ENCODE measurements at regions not wholly inside any gene's neighbourhood (a gene's known extent, or its start where the extent isn't known, plus 50 kb on each side); places are given as distances from the start of the nearest gene placed in this dataset.
"Not testable (repeated sequence)": the region's sequence is repeated elsewhere in the genome, so short reads cannot be mapped to it uniquely, and the experiment has no call there.

DNA sequence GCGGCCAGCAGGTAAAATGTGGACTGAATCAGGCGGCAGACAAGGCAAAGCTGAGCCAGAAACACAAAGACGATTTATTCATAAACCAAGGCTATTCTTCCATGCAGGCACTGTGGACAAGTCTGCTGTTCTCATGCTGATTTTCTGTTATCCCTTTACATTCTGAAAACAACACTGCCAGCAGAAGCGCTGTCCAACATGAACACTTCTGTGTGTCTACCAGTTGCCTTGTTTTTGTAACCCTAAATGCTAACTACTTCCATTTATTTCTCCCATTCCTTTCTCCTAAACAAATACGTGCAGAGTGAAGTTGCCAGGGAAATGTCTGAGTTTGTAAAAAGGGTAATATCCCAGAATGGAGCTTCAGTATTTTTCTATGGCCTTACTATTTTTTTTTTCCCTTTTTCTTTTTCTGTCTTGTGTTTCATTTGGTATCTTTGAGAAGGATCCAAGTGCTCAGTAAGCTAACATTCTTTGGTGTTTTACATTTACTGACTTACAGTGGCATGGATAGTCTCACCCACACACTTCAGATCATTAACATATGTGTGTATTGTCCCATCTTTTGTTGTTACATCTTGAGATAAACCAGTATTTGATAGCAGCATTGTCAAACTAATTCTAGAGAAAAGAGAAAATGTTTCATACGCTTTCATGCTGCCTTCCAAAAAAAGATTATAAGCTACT is 1308.9 kb upstream of the MAP3K7 start:
- DNase-seq (ENCODE audit: low spot score), result no peak

DNA sequence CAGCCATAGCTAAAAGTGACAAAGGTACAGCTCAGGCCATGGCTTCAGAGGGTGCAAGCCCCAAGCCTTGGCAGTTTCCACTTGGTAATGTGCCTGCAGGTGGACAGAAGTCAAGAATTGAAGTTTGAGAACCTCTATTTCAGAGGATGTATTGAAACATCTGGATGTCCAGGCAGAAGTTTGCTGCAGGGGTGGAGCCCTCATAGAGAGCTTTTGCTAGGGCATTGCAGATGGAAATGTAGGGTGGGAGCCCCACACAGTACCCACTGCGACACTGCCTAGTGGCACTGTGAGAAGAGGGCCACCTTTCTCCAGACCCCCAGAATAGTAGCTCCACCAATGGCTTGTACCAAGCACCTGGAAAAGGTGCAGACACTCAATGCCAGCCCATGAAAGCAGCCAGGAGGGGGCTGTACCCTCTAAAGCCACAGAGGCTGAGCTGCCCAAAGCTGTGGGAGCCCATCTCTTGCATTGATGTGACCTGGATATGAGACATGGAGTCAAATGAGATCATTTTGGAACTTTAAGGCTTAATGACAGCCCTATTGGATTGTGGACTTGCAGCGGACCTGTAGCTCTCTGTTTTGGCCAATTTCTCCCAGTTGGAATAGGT is 1299.4 kb upstream of the MAP3K7 start:
- no peak for DNase-seq (ENCODE audit: low spot score)

DNA sequence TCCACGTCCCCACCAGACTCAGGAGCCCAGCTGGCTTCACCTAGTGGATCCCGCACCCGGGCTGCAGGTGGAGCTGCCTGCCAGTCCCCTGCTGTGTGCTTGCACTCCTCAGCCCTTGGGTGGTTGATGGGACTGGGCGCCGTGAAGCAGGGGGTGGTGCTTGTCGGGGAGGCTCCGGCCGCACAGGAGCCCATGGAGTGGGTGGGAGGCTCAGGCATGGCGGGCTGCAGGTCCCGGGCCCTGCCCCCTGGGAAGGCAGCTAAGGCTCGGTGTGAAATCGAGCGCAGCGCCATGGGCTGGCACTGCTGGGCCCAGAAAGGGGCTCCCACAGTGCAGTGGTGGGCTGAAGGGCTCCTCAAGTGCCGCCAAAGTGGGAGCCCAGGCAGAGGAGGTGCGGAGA is 1294.9 kb upstream of the MAP3K7 start:
- DNase-seq (ENCODE audit: low spot score), result not testable (repeated sequence)

DNA sequence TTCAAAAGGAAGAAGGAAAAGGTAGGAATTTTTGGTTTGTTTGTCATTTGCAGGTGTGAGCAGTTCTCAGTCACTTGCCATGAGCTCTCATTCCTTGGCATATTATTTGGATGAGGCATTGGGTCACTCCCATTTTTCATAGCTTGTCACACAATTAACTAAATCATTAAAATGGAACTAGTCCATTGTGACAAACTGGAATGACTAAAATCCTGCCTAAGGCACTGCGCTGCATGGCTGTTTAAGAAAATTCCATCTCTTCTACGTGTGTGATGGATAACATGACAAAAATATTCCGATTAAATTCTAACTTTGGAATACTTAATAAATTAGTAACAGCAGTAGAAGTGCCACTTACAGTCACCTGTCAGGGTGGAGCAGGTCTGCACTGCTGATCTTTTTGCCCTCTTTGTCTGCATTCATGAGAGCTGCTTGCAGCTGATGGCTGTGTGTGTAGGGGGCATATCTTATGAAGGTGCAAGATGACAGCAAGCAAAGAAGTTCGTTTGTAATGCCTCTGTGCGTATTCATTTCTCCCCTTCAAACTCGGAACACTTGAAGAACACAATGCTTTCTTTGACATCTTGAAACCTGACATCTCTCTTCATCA is 1292.6 kb upstream of the MAP3K7 start:
- no peak for DNase-seq (ENCODE audit: low spot score)

DNA sequence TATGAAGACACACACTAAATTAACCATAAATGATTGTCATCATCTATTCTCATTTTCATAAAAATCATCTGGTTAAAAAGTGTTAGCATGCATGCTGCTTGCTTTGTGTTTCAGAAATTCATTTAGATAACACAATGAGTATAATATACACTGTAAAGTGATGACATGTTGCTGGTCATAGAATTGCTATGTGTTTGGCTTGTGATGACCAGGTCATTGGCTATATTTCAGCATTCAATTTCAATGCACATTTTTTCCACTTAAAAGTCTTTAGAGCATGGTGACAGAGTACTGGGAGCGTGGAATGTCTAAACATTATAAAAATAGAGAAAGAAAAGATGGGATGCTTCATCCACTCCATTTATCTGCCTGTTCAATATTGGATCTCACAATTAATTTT is 1291.1 kb upstream of the MAP3K7 start:
- no peak for DNase-seq (ENCODE audit: low spot score)

DNA sequence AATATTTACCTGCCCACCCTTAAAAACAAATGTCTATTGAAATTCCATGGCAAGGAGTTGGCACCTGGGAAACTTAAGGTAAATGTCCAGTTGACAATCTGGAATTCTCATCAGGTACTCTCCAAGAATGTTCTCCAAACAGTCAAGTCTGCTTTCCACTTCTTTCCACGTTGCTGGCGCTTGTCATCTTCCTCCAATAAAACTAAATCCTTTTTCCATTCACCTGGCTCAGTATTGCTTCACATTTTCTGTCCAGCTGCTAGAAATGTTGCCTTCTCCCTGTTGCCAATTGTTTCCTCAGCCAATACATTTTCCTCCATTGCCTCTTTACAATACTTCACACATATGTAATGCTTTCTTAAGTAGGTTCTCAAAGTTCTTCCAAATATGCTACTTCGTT is 1288.1 kb upstream of the MAP3K7 start:
- no peak for DNase-seq (ENCODE audit: low spot score)

DNA sequence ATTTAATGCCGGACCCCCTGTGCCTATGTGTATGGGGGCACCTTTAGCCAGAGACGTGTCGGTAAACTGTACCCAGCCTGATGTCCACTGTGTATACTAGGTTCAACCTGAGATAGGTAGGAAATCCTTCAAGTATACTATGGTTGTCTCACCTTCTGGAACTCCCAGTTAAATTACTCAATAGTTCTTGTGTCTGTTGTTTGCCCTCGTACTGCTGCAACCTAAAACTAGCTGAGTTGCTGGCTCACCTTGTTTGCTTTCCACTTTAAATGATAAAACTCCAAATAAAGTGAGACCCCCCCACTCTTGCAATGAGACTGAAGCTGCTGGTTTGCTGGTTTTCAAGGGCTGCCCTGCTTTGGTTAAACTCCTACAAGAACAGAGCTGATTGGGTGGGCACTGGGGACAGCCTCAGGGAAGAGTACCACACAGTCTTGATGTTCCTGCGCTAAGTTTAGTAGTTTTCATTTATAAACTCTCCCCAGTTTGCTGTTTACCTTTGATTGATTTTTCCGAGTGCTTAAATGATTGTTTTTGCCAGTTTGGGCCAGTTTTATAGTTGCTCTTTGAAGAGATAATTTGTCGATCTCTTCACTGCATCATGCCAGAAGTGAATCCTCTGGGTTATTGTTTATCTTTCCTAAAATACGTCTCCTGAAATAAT is 1281.8 kb upstream of the MAP3K7 start:
- DNase-seq (ENCODE audit: low spot score), result no peak

DNA sequence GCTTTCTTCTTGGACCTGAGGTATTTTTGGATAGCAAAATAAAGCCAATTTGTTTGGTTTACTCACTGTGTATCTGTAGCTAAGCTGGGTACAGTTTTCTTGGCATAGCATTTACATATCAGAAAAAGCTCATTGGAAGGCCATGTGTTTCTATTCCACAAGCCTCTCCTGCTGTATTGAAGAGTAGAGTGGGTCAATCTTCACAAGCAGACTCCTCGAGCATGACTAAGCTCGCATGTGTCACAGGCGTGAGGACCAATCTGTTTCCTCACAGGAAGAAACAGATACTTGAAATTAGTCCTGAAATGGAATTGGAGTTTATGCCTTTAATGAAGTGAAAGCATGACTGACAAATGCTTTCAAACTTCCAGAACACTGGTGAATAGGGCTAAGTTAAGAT is 1279.0 kb upstream of the MAP3K7 start:
- no peak for DNase-seq (ENCODE audit: low spot score)

DNA sequence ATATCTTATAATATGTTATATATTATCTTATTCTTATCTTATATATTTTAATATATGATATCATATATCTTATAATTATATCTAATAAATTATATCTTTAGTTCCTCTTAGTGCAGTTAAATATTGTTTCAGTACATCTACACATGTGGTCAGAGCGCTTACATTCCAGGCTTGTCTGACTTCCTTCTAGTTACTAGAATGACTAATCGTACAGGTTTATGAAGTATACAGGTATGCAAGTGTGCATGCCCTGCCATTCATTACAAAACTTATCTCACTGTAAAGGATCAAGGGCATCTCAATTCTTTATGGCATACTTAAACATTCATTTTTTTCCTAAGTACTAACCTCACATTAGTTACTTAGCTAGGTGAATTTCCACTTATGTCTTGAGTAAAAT is 1278.0 kb upstream of the MAP3K7 start:
- DNase-seq (ENCODE audit: low spot score), result no peak

DNA sequence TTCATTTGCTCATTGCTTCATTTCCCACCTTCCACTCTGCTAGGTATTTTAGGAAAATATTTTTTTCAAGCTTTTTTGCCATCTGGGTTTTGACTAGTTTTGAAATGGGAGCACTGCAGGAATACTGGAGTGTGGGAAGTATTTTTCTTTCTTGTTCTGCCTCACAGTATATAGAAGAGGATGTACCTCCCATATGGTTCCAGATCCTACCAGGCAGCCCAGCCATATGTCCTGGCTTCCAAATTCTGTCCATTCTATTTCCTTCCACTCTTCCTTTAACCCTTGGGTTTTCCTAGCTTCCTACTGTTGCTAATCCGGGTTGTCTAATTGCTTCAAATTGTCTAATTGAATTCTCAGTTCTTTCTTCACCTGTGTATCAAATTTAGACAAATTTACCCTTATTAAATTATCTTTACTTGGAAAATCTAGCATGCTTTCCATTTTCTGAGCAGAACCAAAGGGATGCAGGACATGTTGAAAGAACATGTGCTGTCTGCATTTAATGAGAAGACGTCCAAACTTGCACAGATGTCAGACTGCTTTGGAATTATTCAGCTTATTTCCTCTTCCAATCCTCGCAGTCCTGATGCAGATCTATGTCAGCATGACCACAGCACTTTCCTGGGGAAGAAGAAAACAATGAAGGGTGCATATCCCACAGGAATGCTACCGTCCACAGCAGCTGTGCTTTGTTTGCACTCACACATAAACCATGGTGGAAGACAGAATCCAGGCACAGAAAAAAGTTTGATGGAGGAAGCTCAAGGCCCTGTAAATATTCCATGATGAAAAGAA is 1273.9 kb upstream of the MAP3K7 start:
- DNase-seq (ENCODE audit: low spot score), result no peak

DNA sequence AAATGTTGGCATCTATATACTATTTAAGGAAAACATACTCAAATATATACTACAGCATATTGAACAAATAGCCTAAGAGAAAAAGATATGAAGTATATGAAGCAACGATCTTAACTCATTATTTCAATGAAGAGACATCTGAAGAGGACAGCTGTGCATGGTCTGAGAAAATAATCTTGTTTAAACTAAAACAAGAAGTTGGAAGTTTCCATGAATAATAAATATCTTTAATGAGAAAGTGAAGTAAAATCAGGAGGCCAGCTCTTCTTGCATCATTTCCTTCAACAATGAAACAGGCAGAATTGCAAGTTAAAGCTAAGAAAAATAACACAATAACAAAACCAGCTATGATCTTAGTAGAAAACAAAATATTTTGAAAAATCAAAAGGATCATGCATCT is 1265.4 kb upstream of the MAP3K7 start:
- no peak for DNase-seq (ENCODE audit: low spot score)

DNA sequence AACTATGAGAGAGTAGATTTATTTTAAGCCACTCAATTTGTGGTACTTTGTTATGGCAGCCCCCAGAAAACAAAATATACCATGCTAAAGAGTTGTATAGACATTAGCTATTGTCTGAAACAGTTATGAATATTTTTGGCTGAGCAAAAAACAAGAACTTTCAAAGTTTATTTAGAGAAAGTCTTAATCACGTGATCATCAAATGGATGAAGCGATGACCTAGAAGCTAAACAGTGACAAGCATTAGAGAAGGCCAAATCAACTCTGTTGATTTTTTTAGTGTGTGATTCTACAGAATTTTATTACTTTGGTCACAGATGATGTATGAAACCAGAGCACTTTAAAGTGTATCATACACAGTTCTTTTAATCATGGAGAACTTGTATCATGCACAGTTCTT is 1247.9 kb upstream of the MAP3K7 start:
- DNase-seq (ENCODE audit: low spot score), result no peak

DNA sequence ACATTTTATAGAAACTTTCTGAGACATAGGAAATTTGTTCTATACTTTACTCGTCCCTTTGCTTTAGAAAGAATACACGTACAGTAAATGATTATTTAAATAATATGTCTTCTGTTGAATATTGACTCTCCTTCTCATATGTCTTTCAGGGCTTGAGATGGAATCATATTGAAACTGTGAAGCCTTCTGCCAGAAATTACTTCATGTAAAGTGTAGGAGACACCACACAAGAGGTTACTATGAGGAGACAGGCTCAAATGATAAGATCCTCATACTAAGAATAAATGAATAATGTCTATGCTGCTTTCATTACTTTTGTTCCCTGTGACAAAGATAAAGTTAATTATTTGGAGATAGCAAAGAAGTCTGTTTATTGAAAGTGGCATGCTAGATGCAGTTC is 1240.3 kb upstream of the MAP3K7 start:
- no peak for DNase-seq (ENCODE audit: low spot score)

DNA sequence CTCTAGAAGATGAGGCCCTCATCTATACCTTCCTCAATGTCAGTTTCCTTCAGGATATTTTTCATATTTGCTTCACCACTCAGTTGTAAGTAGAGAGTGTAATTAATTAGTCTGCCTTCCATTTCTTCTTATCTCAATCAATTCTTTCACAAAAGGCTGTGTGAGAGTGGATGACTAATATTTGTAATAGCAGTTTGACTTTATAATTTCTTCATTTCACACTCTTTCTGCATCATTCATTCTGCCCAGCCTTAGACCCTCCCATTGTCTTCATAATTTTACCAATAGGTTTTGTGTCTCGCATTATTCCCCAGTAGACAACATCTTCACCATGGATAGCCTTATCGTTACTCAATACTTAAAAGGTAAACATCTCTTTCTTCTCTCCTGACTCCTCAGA is 1239.3 kb upstream of the MAP3K7 start:
- no peak for DNase-seq (ENCODE audit: low spot score)

DNA sequence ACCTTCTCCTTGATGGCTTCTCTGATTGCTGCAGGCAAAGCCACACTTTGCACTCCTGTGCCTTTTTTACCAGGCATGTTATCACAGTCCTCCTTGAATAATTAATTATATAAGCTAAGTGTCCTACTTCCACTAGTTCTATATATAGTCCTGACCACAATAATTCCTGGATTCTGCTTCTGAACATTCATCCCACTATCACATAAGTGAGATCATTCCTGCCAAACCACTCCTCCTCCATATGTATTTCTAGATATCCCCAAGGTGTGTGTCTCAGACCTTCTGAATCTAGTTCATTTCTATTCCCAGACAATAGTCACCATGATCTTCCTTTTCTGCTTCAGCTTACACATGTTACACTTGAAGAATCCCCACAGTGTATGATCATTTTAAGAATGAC is 1237.5 kb upstream of the MAP3K7 start:
- no peak for DNase-seq (ENCODE audit: low spot score)

DNA sequence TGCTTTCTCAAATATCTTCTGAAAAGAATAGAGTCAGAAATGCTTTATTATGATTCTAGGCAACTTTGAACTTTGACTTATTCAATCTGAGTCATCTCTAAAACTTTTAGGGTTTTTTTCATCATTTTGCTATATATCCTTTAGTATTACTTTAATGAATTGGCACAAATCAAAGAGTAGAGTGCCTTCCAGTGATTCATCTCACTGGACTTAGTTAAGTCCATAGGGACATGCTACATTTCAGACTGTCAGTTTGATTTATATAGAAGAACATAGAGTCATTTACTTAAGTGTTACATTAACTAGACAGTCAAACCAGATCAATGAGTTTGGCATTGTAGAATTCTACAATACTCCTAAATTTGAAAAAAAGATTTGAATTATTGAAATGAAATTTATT is 1235.7 kb upstream of the MAP3K7 start:
- no peak for DNase-seq (ENCODE audit: low spot score)

DNA sequence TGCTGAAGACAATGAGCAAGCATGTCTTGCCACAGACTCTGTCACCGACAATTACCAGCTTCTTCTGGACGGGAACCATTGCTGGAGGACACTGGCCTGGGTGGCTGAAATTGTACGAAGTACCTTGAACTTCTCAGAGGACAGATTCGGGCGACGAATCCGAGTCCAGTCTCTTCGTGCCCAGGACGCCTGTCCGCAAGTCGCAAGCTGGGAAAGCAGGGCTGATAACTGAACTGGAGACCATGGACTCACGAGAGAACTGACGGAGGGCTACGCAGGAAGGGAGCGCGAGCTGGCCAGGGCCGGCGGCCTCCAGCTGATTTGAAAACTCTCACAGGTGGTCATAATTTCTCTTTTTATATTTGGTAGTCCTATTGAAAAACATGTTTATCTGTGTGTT is 1229.5 kb upstream of the MAP3K7 start:
- no peak for DNase-seq (ENCODE audit: low spot score)

DNA sequence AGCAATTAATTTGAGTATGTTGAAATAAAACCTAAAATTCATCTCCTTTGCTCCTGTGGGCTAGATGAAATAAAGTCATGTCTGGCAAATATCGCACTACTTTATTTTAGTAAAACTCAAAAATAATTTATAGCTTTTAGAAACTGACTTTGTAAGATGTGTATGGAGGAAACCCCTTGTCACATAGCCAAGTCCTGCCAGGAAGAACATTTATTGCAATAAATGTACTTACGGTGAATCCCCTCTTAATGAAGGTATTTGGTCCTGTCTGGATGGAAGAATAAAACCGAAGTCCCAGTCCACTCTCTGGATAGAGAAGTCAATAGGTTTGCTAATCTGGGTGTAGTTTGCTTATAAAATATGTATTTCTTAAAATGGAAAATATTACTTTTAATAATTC is 1226.8 kb upstream of the MAP3K7 start:
- DNase-seq (ENCODE audit: low spot score), result no peak

DNA sequence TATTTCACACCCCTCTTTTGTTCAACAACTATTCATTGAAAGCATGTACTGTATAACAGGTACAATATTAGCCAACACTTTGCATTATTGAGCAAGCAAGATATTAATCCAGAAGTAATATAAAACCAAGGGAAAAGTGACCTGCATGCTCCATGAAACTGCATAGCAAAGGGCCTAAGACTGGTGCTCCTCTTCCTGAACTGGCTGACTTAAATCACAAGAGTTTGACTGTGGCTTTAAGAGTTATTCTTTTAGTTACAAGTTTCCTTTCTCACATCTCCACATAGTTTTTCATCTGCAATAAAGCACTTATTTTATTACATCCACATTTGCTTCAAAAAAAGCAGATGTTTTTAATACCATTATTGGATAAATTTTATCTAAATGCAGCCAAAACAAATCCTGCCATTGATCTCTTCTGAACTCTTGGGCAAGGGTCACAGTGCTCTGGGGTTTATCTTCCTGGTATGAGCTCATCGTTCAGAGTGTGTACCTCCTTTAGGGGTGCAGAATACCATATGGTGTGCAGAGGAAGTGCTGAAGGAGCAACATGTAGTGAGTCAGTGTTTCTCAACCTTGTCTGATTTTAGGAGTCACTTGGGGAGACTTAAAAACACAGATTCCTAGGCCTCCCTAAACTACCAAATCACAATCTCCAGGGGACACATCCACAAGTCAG is 1225.9 kb upstream of the MAP3K7 start:
- no peak for DNase-seq (ENCODE audit: low spot score)

DNA sequence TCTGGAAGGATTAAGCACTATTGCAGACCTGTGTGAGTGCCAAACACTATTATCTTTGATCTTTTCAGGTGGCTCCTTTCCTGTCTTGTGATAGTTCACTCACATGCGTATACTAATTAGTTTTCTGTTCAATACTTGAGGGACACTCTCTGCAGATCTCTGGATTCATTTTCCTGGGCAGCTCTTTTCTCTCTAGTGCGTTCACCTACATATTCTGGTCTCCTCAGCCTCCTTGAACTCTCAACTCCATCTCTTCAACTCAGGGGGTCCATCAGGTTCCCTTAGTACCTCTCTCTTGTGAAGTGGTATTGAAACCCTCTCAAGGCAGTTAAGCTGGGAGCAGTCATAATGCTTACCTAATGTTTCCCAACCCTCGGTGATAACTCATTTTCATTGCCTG is 1218.1 kb upstream of the MAP3K7 start:
- DNase-seq (ENCODE audit: low spot score), result no peak

DNA sequence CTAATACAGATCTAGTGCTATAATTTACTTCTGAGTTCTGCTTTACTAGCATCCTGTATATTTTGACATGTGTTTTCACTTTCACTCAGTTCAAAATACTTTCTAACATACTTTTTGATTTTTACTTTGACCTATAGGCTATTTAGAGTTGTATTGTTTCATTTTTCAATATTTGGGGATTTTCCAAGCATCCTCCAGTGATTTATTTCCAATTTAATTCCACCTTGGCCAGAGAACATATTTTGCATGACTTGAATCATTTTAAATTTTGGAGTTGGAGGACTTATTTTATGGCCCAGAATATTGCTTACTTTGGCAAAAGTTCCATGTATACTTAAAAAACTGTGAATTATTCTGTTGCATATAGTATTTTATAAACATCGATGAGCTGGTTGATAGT is 1215.6 kb upstream of the MAP3K7 start:
- DNase-seq (ENCODE audit: low spot score), result no peak

DNA sequence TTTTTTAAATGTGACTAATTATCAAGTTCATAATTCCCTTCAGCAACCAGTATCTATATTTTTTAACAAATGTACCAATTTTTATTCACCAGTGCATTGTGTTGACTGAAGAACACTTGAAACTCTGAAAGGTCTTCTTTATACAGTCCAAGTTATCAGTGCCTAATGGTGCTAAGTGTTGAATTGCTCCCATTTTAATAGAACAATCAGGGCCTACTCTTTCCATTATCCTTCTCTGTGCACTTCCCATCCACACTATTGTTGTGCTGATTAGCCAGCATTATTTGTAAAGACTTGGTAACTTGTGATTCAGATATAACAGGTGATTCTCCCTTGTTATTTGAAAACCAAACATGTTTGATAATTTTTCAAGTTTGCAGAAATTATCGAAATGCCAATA is 1209.7 kb upstream of the MAP3K7 start:
- no peak for DNase-seq (ENCODE audit: low spot score)
